BJ (cell line): ENCODE measurements at regions not wholly inside any gene's neighbourhood (a gene's known extent, or its start where the extent isn't known, plus 50 kb on each side); places are given as distances from the start of the nearest gene placed in this dataset.
"Not testable (repeated sequence)": the region's sequence is repeated elsewhere in the genome, so short reads cannot be mapped to it uniquely, and the experiment has no call there.

Source experiments
- CTCF ChIA-PET: fragments of 350-600 bp; formaldehyde crosslinking; extraction: SDS; loops from one replicate; lab custom pipeline; 2021; ENCODE audit warnings: antibody characterized with exemption, inconsistent platforms; lab: Yijun Ruan, JAX
- POLR2A ChIA-PET: fragments of 300-600 bp; sonication (Branson Sonifier 250); formaldehyde crosslinking; extraction: SDS; loops from one replicate; lab custom pipeline; 2021; ENCODE audit warnings: antibody characterized with exemption; lab: Charles Lee
- DNase-seq: peaks from one replicate; pipeline ENCODE4 v3.0.0-alpha.2; 2011; ENCODE audit warnings: low read depth
- H3K27me3 ChIP-seq: 2 replicates; pipeline ENCODE4 v1.6.0; 2011; ENCODE audit warnings: low read length; ENCODE audit not compliant: control insufficient read depth, insufficient read depth
- H3K36me3 ChIP-seq: 2 replicates; pipeline ENCODE4 v1.5.1; 2011; ENCODE audit warnings: low read length; ENCODE audit not compliant: control insufficient read depth, insufficient read depth
- H3K4me3 ChIP-seq: 2 replicates; pipeline ENCODE4 v1.5.1; 2011; ENCODE audit warnings: low read depth, mild to moderate bottlenecking, control low read depth, low read length
- CTCF ChIP-seq: IDR thresholded peaks from 2 replicates; pipeline ENCODE4 v1.5.1; 2011; ENCODE audit warnings: low read depth, mild to moderate bottlenecking, control low read depth, inconsistent platforms, low read length, moderate library complexity; ENCODE audit not compliant: insufficient read depth

- no peaks in the 10 kb centered on the region for H3K27me3 ChIP-seq
- ChIA-PET CTCF (interaction anchor here (1.0 kb wide), 1 partner anchor 17 kb away, joined by 5 read pairs; no protein-coding TSS in a partner anchor), POLR2A (no interaction called here)
- TF ChIP-seq CTCF, result no peak
- no peak for DNase-seq
- no peaks in the 10 kb centered on the region for H3K36me3 ChIP-seq
- H3K4me3 ChIP-seq, result no peak overlapping the region
These were observed 79.9 kb upstream of the AADAT start for GRCh38 chr4:170169699-170170098.

- Histone ChIP-seq H3K36me3 (no peaks in the 10 kb centered on the region), H3K4me3 (no peak overlapping the region), H3K27me3 (no peaks in the 10 kb centered on the region)
- POLR2A ChIA-PET, result no interaction called here
- TF ChIP-seq CTCF, result no peak
- CTCF ChIA-PET, result no interaction called here
- no peak for DNase-seq
These were observed 77.9 kb upstream of the AADAT start for GRCh38 chr4:170167678-170168077.

GRCh38 chr4:170166193-170166592, 76.4 kb upstream of the AADAT start:
- H3K4me3 ChIP-seq, DNase-seq, H3K27me3 ChIP-seq, CTCF ChIA-PET, H3K36me3 ChIP-seq, POLR2A ChIA-PET: not testable (repeated sequence)

GRCh38 chr4:170162416-170162815, 72.7 kb upstream of the AADAT start:
- CTCF ChIA-PET, result interaction anchor here (1.3 kb wide), 1 partner anchor 10 kb away, joined by 3 read pairs; no protein-coding TSS in a partner anchor
- POLR2A ChIA-PET, result no interaction called here
- DNase-seq, result no peak
- Histone ChIP-seq H3K4me3 (no peak overlapping the region), H3K36me3 (no peaks in the 10 kb centered on the region), H3K27me3 (no peaks in the 10 kb centered on the region)
- TF ChIP-seq CTCF, result no peak

- no peaks in the 10 kb centered on the region for H3K27me3 ChIP-seq
- CTCF ChIA-PET, result no interaction called here
These were observed 67.9 kb upstream of the AADAT start for GRCh38 chr4:170157670-170158069.

More at GRCh38 chr4:170157670-170158069, 67.9 kb upstream of the AADAT start:
- DNase-seq, result no peak
- TF ChIP-seq CTCF, result no peak
- POLR2A ChIA-PET, result no interaction called here
- no peaks in the 10 kb centered on the region for H3K36me3 ChIP-seq
- no peak overlapping the region for H3K4me3 ChIP-seq
